ENCODE measurements at regions not wholly inside any gene's neighbourhood (a gene's known extent, or its start where the extent isn't known, plus 50 kb on each side); places are given as distances from the start of the nearest gene placed in this dataset.

GRCh38 chr6:155970472-155970871 is 514.8 kb upstream of the NOX3 start:
- no peak overlapping the region for H2AFZ ChIP-seq
- Mint-ChIP-seq H3K4me3 (no peak overlapping the region), H3K9me3 (no peaks in the 10 kb centered on the region; the same call in 1 of the 3 replicates), H3K27ac (no peak overlapping the region), H3K36me3 (ENCODE audit: low read depth) (peaks cover 9% of the 10 kb centered on the region; the same call in 2 of the 3 replicates), H3K27me3 (ENCODE audit: insufficient read depth, low read depth, poor library complexity) (peaks cover 1% of the 10 kb centered on the region), H3K4me1 (peaks cover 2% of the 10 kb centered on the region; the same call in 1 of the 3 replicates)
- H3K27me3 ChIP-seq (ENCODE audit: insufficient read depth) = no peaks in the 10 kb centered on the region
- TF ChIP-seq CREB1 (CRISPR knock-in tag; IDR thresholded peaks at IDR 0.05; ENCODE audit: low read depth) (no peak), STAT1 (IDR thresholded peaks at IDR 0.05; ENCODE audit: unreplicated experiment) (no peak), EZH2phosphoT487 (IDR thresholded peaks at IDR 0.05; ENCODE audit: unreplicated experiment) (no peak), ZNF462 (CRISPR knock-in tag; IDR thresholded peaks at IDR 0.05) (no peak), REST (IDR thresholded peaks at IDR 0.05; ENCODE audit: unreplicated experiment) (no peak), ZNF114 (CRISPR knock-in tag; IDR thresholded peaks at IDR 0.05) (no peak), POLR2AphosphoS5 (IDR thresholded peaks at IDR 0.05; ENCODE audit: low read depth) (no peak), JUNB (IDR thresholded peaks at IDR 0.05; ENCODE audit: unreplicated experiment) (no peak), ETS1 (IDR thresholded peaks at IDR 0.05) (no peak), NANOG (IDR thresholded peaks at IDR 0.05; ENCODE audit: borderline replicate concordance) (no peak), CTCF (conservative IDR thresholded peaks at IDR 0.05; ENCODE audit: low read depth in 2 of 2) (no peak), ZNF331 (CRISPR knock-in tag; IDR thresholded peaks at IDR 0.05; ENCODE audit: low read depth) (no peak), EZH2 (IDR thresholded peaks at IDR 0.05; ENCODE audit: low read depth, unreplicated experiment) (no peak)
- no peaks in the 10 kb centered on the region for H4K20me1 ChIP-seq (replicated peaks; ENCODE audit: insufficient read depth)
- no peak overlapping the region for H3K4me2 ChIP-seq
- no peaks in the 10 kb centered on the region for H3K4me1 ChIP-seq (ENCODE audit: insufficient read depth)
- ATAC-seq = no peak
- no peak for DNase-seq (ENCODE audit: low spot score)
- no peaks in the 10 kb centered on the region for H3K79me2 ChIP-seq (replicated peaks; ENCODE audit: insufficient read depth)
- no peak overlapping the region for H3K4me3 ChIP-seq
- peaks cover 10% of the 10 kb centered on the region for H3K9me2 ChIP-seq (ENCODE audit: insufficient read depth)
- no peaks in the 10 kb centered on the region for H3K36me3 ChIP-seq (ENCODE audit: insufficient read depth)
- no peak overlapping the region for H3K27ac ChIP-seq (ENCODE audit: low read depth)
- no peaks in the 10 kb centered on the region for H3F3A ChIP-seq (replicated peaks; ENCODE audit: low read depth)

Data from GM23338 (cell line).